GM19463 (cell line): ENCODE measurements at regions not wholly inside any gene's neighbourhood (a gene's known extent, or its start where the extent isn't known, plus 50 kb on each side); places are given as distances from the start of the nearest gene placed in this dataset.
"Not testable (repeated sequence)": the region's sequence is repeated elsewhere in the genome, so short reads cannot be mapped to it uniquely, and the experiment has no call there.

Experiments used
- ATAC-seq: cut with Tn5 transposase; IDR thresholded peaks from one replicate; pipeline ENCODE4 v1.9.1; 2021; ENCODE audit warnings: mild to moderate bottlenecking, moderate library complexity; ENCODE audit not compliant: unreplicated experiment

GRCh38 chr6:12603673-12604049 is 112.9 kb upstream of the PHACTR1 start:
- ATAC-seq, result no peak

- ATAC-seq, result peak; percentile 42
These were observed 110.7 kb upstream of the PHACTR1 start for GRCh38 chr6:12605888-12606345.

GRCh38 chr6:12606616-12607015 is 110.0 kb upstream of the PHACTR1 start:
- ATAC-seq, result no peak

GRCh38 chr6:12608016-12608860 is 108.3 kb upstream of the PHACTR1 start:
- peak; percentile 61 for ATAC-seq

- no peak for ATAC-seq
These were observed 107.7 kb upstream of the PHACTR1 start for GRCh38 chr6:12608874-12609273.

- ATAC-seq, result no peak
These were observed 106.8 kb upstream of the PHACTR1 start for GRCh38 chr6:12609751-12610150.

GRCh38 chr6:12610862-12611261 is 105.7 kb upstream of the PHACTR1 start:
- no peak for ATAC-seq

- ATAC-seq, result no peak
These were observed 102.8 kb upstream of the PHACTR1 start for GRCh38 chr6:12613811-12614210.

GRCh38 chr6:12614456-12614855 is 102.1 kb upstream of the PHACTR1 start:
- ATAC-seq, result no peak

- no peak for ATAC-seq
These were observed 98.3 kb upstream of the PHACTR1 start for GRCh38 chr6:12618296-12618695.

- ATAC-seq, result no peak
These were observed 94.8 kb upstream of the PHACTR1 start for GRCh38 chr6:12621754-12622153.

- ATAC-seq, result no peak
These were observed 94.0 kb upstream of the PHACTR1 start for GRCh38 chr6:12622566-12622965.

- ATAC-seq, result no peak
These were observed 92.3 kb upstream of the PHACTR1 start for GRCh38 chr6:12624142-12624837.

- ATAC-seq, result no peak
These were observed 89.5 kb upstream of the PHACTR1 start for GRCh38 chr6:12627053-12627452.

- no peak for ATAC-seq
These were observed 88.2 kb upstream of the PHACTR1 start for GRCh38 chr6:12628327-12628726.

- ATAC-seq, result not testable (repeated sequence)
These were observed 82.8 kb upstream of the PHACTR1 start for GRCh38 chr6:12633746-12634145.

- ATAC-seq, result no peak
These were observed 81.2 kb upstream of the PHACTR1 start for GRCh38 chr6:12635375-12635774.

- ATAC-seq, result no peak
These were observed 80.8 kb upstream of the PHACTR1 start for GRCh38 chr6:12635813-12636212.

- ATAC-seq, result no peak
These were observed 80.2 kb upstream of the PHACTR1 start for GRCh38 chr6:12636336-12636735.

GRCh38 chr6:12637960-12638641 is 78.5 kb upstream of the PHACTR1 start:
- ATAC-seq, result no peak

GRCh38 chr6:12640438-12640837 is 76.1 kb upstream of the PHACTR1 start:
- ATAC-seq, result no peak

- not testable (repeated sequence) for ATAC-seq
These were observed 74.8 kb upstream of the PHACTR1 start for GRCh38 chr6:12641785-12642184.
